T-cell (primary cell): ENCODE measurements at regions not wholly inside any gene's neighbourhood (a gene's known extent, or its start where the extent isn't known, plus 50 kb on each side); places are given as distances from the start of the nearest gene placed in this dataset.

Experiments
- ATAC-seq, 4 experiments: fragments of 200-7000 bp in 3 of 4; fragments of 150-1000 bp in 1 of 4; cut with Tn5 transposase; replicated peaks in 1 of 4; 1 replicate in 3 of 4; 2 replicates in 1 of 4; pipeline ENCODE4 v1.10.0; 2021; ENCODE audit warnings: moderate library complexity in 3 of 4, mild to moderate bottlenecking in 2 of 4, moderate number of reproducible peaks in 1 of 4
- CTCF ChIA-PET, 2 donors: fragments of 300-600 bp; sonication (Branson Sonifier 250); formaldehyde crosslinking; loops; one replicate each; lab custom pipeline; 2022; ENCODE audit warnings: antibody characterized with exemption in 2 of 2; lab: Charles Lee
- POLR2A ChIA-PET, 2 donors: fragments of 300-600 bp; sonication (Branson Sonifier 250); formaldehyde crosslinking; loops; one replicate each; lab custom pipeline; 2022; ENCODE audit warnings: antibody characterized with exemption in 2 of 2; lab: Charles Lee
- DNase-seq, 35 experiments: peaks; one replicate each; pipeline versions ENCODE4 v3.0.0 to v3.0.0-alpha.2; 2013 to 2023
- H3K27ac ChIP-seq: one replicate; pipeline ENCODE4 v1.5.1; 2013; ENCODE audit warnings: low read length
- H3K27me3 ChIP-seq, 2 experiments: replicated peaks in 1 of 2; 1 replicate in 1 of 2; 2 replicates in 1 of 2; pipeline versions ENCODE4 v1.6.1 to v1.7.0; 2013; ENCODE audit warnings: low read length in 1 of 2, mixed read lengths in 1 of 2; ENCODE audit not compliant: control insufficient read depth in 2 of 2, insufficient read depth in 2 of 2; ENCODE audit errors: extremely low read depth in 1 of 2
- H3K36me3 ChIP-seq, 2 donors: 1 replicate in 1 of 2; 2 replicates in 1 of 2; pipeline versions ENCODE4 v1.6.1 to v1.7.0; 2013; ENCODE audit warnings: low read length in 1 of 2; ENCODE audit not compliant: control insufficient read depth in 2 of 2, insufficient read depth in 1 of 2; ENCODE audit errors: extremely low read depth in 1 of 2
- H3K4me1 ChIP-seq, 2 experiments: 1 replicate in 1 of 2; 2 replicates in 1 of 2; pipeline versions ENCODE4 v1.6.1 to v1.7.0; 2013; ENCODE audit warnings: low read length in 2 of 2, mixed read lengths in 1 of 2; ENCODE audit not compliant: insufficient read depth in 2 of 2, control insufficient read depth in 1 of 2; ENCODE audit errors: extremely low read depth in 1 of 2
- H3K4me3 ChIP-seq, 2 donors: 1 replicate in 1 of 2; 2 replicates in 1 of 2; pipeline versions ENCODE4 v1.5.1 to v1.7.0; 2013; ENCODE audit warnings: mild to moderate bottlenecking in 2 of 2, low read length in 1 of 2, moderate library complexity in 1 of 2; ENCODE audit not compliant: control insufficient read depth in 1 of 2; ENCODE audit errors: extremely low read depth in 1 of 2
- H3K9me3 ChIP-seq: 2 replicates; pipeline ENCODE4 v1.7.0; 2013
- H3K27ac Mint-ChIP-seq, 2 donors: one replicate each; pipeline ENCODE4 v1.8.0; 2020 to 2021; ENCODE audit warnings: mild to moderate bottlenecking in 2 of 2, mixed read lengths in 2 of 2
- H3K27me3 Mint-ChIP-seq, 2 donors: one replicate each; pipeline ENCODE4 v1.8.0; 2021 to 2022; ENCODE audit warnings: mixed read lengths in 2 of 2
- H3K36me3 Mint-ChIP-seq: one replicate; pipeline ENCODE4 v1.8.0; 2021; ENCODE audit warnings: mixed read lengths
- H3K4me1 Mint-ChIP-seq, 3 donors: one replicate each; pipeline ENCODE4 v1.8.0; 2020 to 2022; ENCODE audit warnings: mixed read lengths in 3 of 3, mild to moderate bottlenecking in 1 of 3
- H3K4me3 Mint-ChIP-seq, 3 donors: one replicate each; pipeline ENCODE4 v1.8.0; 2020 to 2022; ENCODE audit warnings: mild to moderate bottlenecking in 3 of 3, mixed read lengths in 3 of 3, moderate library complexity in 3 of 3
- H3K9me3 Mint-ChIP-seq, 3 donors: one replicate each; pipeline ENCODE4 v1.8.0; 2020 to 2022; ENCODE audit warnings: mixed read lengths in 3 of 3
- WGBS: methylation state at CpG from one replicate; pipeline ENCODE4 v1.1.5; 2013; ENCODE audit warnings: missing lambda C conversion rate; ENCODE audit not compliant: insufficient coverage; 5-methylcytosine and 5-hydroxymethylcytosine counted together

GRCh38 chr18:50507120-50507590, 52.7 kb upstream of the MAPK4 start:
- no peak for DNase-seq
- WGBS: 58% methylated on average over 4 of the region's 4 CpGs
- no peak overlapping the region for H3K4me3 Mint-ChIP-seq
- H3K4me3 ChIP-seq: no peak overlapping the region
- H3K9me3 Mint-ChIP-seq: peaks cover 0 to 9% (median 0%) of the 10 kb centered on the region in 3 donors
- peaks cover 0 to 9% of the 10 kb centered on the region in 2 experiments for H3K27me3 ChIP-seq
- no peak overlapping the region for H3K27ac Mint-ChIP-seq
- ChIA-PET CTCF (no interaction called here), POLR2A (no interaction called here)
- no peaks in the 10 kb centered on the region for H3K4me1 Mint-ChIP-seq
- no peak overlapping the region for H3K27ac ChIP-seq
- no peaks in the 10 kb centered on the region for H3K9me3 ChIP-seq
- H3K4me1 ChIP-seq: no peaks in the 10 kb centered on the region
- no peak for ATAC-seq
- H3K36me3 Mint-ChIP-seq: no peaks in the 10 kb centered on the region
- peaks cover 14 to 26% of the 10 kb centered on the region in 2 donors for H3K27me3 Mint-ChIP-seq
- no peaks in the 10 kb centered on the region for H3K36me3 ChIP-seq

DNA sequence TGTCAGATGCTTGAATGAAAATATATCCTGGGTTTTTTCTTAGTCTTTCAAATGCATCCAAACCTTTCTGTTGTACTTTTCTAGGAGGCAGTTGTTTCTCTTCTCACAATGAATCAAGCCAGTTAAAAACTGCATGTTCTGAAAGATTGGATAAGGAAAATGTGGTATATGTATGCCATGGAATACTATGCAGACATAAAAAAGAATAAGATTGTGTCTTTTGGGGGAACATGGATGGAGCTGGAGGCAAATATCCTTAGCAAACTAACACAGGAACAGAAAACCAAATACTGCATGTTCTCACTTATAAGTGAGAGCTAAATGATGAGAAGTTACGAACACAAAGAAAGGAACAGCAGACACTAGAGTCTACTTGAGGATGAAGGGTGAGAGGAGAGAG, 51.7 kb upstream of the MAPK4 start:
- Mint-ChIP-seq H3K4me1 (no peaks in the 10 kb centered on the region), H3K4me3 (no peak overlapping the region), H3K27me3 (peaks cover 14 to 25% of the 10 kb centered on the region in 2 donors), H3K36me3 (no peaks in the 10 kb centered on the region), H3K27ac (no peak overlapping the region), H3K9me3 (peaks cover 0 to 9% (median 0%) of the 10 kb centered on the region in 3 donors)
- Histone ChIP-seq H3K27me3 (peaks cover 0 to 6% of the 10 kb centered on the region in 2 experiments), H3K36me3 (no peaks in the 10 kb centered on the region), H3K4me1 (no peaks in the 10 kb centered on the region), H3K9me3 (no peaks in the 10 kb centered on the region), H3K27ac (no peak overlapping the region), H3K4me3 (no peak overlapping the region)
- ChIA-PET POLR2A (interaction anchor here in 1 of 2 donors (0.5 kb wide), 1 partner anchor 16 kb away, joined by 6 read pairs; no protein-coding TSS in a partner anchor), CTCF (interaction anchor here in 1 of 2 donors (0.6 kb wide), 1 partner anchor 70 kb away, joined by 4 read pairs; no protein-coding TSS in a partner anchor)
- DNase-seq: no peak
- no CpG with 5 or more reads among the region's 1 CpG for WGBS
- ATAC-seq: no peak

DNA sequence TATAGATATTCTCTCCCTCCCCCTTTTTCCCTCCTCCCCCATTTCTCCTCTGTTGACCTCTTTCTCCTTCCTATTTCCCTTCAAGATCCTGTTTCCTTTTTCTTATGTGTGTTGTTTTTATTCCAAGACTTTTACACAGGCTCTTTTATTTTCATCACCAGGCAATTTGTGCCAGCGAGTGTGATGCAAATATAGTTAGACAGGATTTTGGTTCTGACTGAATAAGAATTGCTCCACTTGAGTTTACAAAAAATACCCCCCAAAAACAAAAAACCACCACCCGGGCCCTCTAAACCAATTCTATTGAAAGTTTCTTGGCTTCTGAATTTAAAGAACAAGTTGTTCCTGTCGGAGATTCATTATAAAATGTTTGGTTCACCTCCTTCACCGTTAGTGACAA, 50.9 kb upstream of the MAPK4 start:
- Histone ChIP-seq H3K36me3 (no peaks in the 10 kb centered on the region), H3K27me3 (peaks cover 0 to 6% of the 10 kb centered on the region in 2 experiments), H3K4me3 (no peak overlapping the region), H3K9me3 (no peaks in the 10 kb centered on the region), H3K27ac (no peak overlapping the region), H3K4me1 (no peaks in the 10 kb centered on the region)
- Mint-ChIP-seq H3K27ac (no peak overlapping the region), H3K4me1 (no peaks in the 10 kb centered on the region), H3K36me3 (no peaks in the 10 kb centered on the region), H3K27me3 (peaks cover 14 to 21% of the 10 kb centered on the region in 2 donors), H3K4me3 (no peak overlapping the region), H3K9me3 (peaks cover 0 to 9% (median 0%) of the 10 kb centered on the region in 3 donors)
- 67% methylated on average over 1 of the region's 4 CpGs for WGBS
- POLR2A ChIA-PET: interaction anchor here in 1 of 2 donors (0.5 kb wide), 1 partner anchor 17 kb away, joined by 6 read pairs; no protein-coding TSS in a partner anchor
- no peak for ATAC-seq
- CTCF ChIA-PET: no interaction called here
- DNase-seq: no peak
